ENCODE measurements at regions not wholly inside any gene's neighbourhood (a gene's known extent, or its start where the extent isn't known, plus 50 kb on each side); places are given as distances from the start of the nearest gene placed in this dataset.

- H3K27ac ChIP-seq (ENCODE audit: low read depth): no peak overlapping the region
- H3K27ac Mint-ChIP-seq: no peak overlapping the region
- H3K27me3 ChIP-seq (ENCODE audit: insufficient read depth): no peaks in the 10 kb centered on the region
- no peak overlapping the region for H3K4me2 ChIP-seq
- TF ChIP-seq ZNF331 (CRISPR knock-in tag; IDR thresholded peaks at IDR 0.05; ENCODE audit: low read depth) (no peak), NANOG (IDR thresholded peaks at IDR 0.05; ENCODE audit: borderline replicate concordance) (no peak), CTCF (conservative IDR thresholded peaks at IDR 0.05; ENCODE audit: low read depth in 2 of 2) (no peak), ZNF114 (CRISPR knock-in tag; IDR thresholded peaks at IDR 0.05) (no peak), JUNB (IDR thresholded peaks at IDR 0.05; ENCODE audit: unreplicated experiment) (no peak), EZH2 (IDR thresholded peaks at IDR 0.05; ENCODE audit: low read depth, unreplicated experiment) (no peak), EZH2phosphoT487 (IDR thresholded peaks at IDR 0.05; ENCODE audit: unreplicated experiment) (no peak), REST (IDR thresholded peaks at IDR 0.05; ENCODE audit: unreplicated experiment) (no peak), ETS1 (IDR thresholded peaks at IDR 0.05) (no peak), POLR2AphosphoS5 (IDR thresholded peaks at IDR 0.05; ENCODE audit: low read depth) (no peak), STAT1 (IDR thresholded peaks at IDR 0.05; ENCODE audit: unreplicated experiment) (no peak), CREB1 (CRISPR knock-in tag; IDR thresholded peaks at IDR 0.05; ENCODE audit: low read depth) (no peak)
- TF ChIP-seq, protein P1, sequence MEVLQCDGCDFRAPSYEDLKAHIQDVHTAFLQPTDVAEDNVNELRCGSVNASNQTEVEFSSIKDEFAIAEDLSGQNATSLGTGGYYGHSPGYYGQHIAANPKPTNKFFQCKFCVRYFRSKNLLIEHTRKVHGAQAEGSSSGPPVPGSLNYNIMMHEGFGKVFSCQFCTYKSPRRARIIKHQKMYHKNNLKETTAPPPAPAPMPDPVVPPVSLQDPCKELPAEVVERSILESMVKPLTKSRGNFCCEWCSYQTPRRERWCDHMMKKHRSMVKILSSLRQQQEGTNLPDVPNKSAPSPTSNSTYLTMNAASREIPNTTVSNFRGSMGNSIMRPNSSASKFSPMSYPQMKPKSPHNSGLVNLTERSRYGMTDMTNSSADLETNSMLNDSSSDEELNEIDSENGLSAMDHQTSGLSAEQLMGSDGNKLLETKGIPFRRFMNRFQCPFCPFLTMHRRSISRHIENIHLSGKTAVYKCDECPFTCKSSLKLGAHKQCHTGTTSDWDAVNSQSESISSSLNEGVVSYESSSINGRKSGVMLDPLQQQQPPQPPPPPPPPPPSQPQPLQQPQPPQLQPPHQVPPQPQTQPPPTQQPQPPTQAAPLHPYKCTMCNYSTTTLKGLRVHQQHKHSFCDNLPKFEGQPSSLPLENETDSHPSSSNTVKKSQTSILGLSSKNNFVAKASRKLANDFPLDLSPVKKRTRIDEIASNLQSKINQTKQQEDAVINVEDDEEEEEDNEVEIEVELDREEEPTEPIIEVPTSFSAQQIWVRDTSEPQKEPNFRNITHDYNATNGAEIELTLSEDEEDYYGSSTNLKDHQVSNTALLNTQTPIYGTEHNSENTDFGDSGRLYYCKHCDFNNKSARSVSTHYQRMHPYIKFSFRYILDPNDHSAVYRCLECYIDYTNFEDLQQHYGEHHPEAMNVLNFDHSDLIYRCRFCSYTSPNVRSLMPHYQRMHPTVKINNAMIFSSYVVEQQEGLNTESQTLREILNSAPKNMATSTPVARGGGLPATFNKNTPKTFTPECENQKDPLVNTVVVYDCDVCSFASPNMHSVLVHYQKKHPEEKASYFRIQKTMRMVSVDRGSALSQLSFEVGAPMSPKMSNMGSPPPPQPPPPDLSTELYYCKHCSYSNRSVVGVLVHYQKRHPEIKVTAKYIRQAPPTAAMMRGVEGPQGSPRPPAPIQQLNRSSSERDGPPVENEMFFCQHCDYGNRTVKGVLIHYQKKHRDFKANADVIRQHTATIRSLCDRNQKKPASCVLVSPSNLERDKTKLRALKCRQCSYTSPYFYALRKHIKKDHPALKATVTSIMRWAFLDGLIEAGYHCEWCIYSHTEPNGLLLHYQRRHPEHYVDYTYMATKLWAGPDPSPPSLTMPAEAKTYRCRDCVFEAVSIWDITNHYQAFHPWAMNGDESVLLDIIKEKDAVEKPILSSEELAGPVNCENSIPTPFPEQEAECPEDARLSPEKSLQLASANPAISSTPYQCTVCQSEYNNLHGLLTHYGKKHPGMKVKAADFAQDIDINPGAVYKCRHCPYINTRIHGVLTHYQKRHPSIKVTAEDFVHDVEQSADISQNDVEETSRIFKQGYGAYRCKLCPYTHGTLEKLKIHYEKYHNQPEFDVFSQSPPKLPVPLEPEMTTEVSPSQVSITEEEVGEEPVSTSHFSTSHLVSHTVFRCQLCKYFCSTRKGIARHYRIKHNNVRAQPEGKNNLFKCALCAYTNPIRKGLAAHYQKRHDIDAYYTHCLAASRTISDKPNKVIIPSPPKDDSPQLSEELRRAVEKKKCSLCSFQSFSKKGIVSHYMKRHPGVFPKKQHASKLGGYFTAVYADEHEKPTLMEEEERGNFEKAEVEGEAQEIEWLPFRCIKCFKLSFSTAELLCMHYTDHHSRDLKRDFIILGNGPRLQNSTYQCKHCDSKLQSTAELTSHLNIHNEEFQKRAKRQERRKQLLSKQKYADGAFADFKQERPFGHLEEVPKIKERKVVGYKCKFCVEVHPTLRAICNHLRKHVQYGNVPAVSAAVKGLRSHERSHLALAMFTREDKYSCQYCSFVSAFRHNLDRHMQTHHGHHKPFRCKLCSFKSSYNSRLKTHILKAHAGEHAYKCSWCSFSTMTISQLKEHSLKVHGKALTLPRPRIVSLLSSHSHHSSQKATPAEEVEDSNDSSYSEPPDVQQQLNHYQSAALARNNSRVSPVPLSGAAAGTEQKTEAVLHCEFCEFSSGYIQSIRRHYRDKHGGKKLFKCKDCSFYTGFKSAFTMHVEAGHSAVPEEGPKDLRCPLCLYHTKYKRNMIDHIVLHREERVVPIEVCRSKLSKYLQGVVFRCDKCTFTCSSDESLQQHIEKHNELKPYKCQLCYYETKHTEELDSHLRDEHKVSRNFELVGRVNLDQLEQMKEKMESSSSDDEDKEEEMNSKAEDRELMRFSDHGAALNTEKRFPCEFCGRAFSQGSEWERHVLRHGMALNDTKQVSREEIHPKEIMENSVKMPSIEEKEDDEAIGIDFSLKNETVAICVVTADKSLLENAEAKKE (CRISPR knock-in tag; IDR thresholded peaks at IDR 0.05): no peak
- no peak overlapping the region for H2AFZ ChIP-seq
- no peaks in the 10 kb centered on the region for H4K20me1 ChIP-seq (replicated peaks; ENCODE audit: insufficient read depth)
- no peaks in the 10 kb centered on the region for H3K27me3 Mint-ChIP-seq (ENCODE audit: insufficient read depth, low read depth, poor library complexity)
- DNase-seq (ENCODE audit: low spot score) (no peak), ATAC-seq (no peak)
- peaks cover 13% of the 10 kb centered on the region for H3K9me3 Mint-ChIP-seq
- no peaks in the 10 kb centered on the region for H3F3A ChIP-seq (replicated peaks; ENCODE audit: low read depth)
- H3K79me2 ChIP-seq (replicated peaks; ENCODE audit: insufficient read depth): 0 out of 2 replicates have a peak, but pooled peaks cover 7% of the 10 kb centered on the region
- H3K4me1 Mint-ChIP-seq: peaks cover 21% of the 10 kb centered on the region
- H3K36me3 Mint-ChIP-seq (ENCODE audit: low read depth): peaks cover 15% of the 10 kb centered on the region; the same call in 2 of the 3 replicates
- 0 out of 2 replicates have a peak, but pooled peaks cover 4% of the 10 kb centered on the region for H3K9me2 ChIP-seq (ENCODE audit: insufficient read depth)
- no peak overlapping the region for H3K4me3 Mint-ChIP-seq
- peaks cover 18% of the 10 kb centered on the region for H3K4me1 ChIP-seq (ENCODE audit: insufficient read depth)
- no peak overlapping the region for H3K4me3 ChIP-seq
- no peaks in the 10 kb centered on the region for H3K36me3 ChIP-seq (ENCODE audit: insufficient read depth)
Measured at GRCh38 chr10:45513551-45513950, 139.5 kb downstream of the ALOX5 start.
